Chondrocyte (in vitro differentiated cells): ENCODE measurements at regions not wholly inside any gene's neighbourhood (a gene's known extent, or its start where the extent isn't known, plus 50 kb on each side); places are given as distances from the start of the nearest gene placed in this dataset.

ENCODE experiments used
- DNase-seq: peaks from one replicate; pipeline ENCODE4 v3.0.0; 2021; ENCODE audit warnings: mixed read lengths, low spot score
- H3K27ac Mint-ChIP-seq: one replicate; pipeline ENCODE4 v1.8.0; 2021; ENCODE audit warnings: mild to moderate bottlenecking, moderate library complexity, mixed read lengths; ENCODE audit not compliant: unreplicated experiment
- H3K27me3 Mint-ChIP-seq: 2 replicates; pipeline ENCODE4 v1.8.0; 2021; ENCODE audit warnings: low read depth, mixed read lengths
- H3K36me3 Mint-ChIP-seq: 2 replicates; pipeline ENCODE4 v1.8.0; 2021; ENCODE audit warnings: low read depth, mixed read lengths
- H3K4me1 Mint-ChIP-seq: 2 replicates; pipeline ENCODE4 v1.8.0; 2021; ENCODE audit warnings: low read depth, mild to moderate bottlenecking, mixed read lengths
- H3K4me3 Mint-ChIP-seq: one replicate; pipeline ENCODE4 v1.8.0; 2021; ENCODE audit warnings: mild to moderate bottlenecking, moderate library complexity, mixed read lengths; ENCODE audit not compliant: unreplicated experiment
- H3K9me3 Mint-ChIP-seq: 2 replicates; pipeline ENCODE4 v1.8.0; 2021; ENCODE audit warnings: low read depth, mixed read lengths
- CTCF ChIP-seq: fragments of 200-600 bp; sonication (generic); IDR thresholded peaks from 2 replicates; pipeline ENCODE4 v1.5.0; 2021; ENCODE audit warnings: antibody characterized with exemption, mild to moderate bottlenecking, moderate library complexity

DNA sequence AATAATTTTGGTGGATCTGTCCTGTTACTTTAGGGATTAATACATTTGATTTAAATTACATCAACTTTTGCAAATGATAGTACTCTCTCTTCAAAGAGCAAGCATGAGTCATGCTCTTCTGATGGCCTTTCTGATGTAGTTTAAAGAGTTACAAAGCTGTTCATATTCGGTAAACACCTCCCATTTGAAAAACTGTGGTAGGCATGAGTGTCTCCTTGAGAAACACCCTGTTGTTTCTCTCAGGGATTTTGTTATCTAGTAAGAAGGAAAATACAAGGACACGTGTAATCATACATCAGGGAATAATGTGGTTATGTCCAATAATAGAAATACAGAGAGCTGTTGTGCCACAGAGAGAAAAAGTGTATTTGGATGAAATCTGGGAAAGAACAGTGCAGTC is 53.3 kb upstream of the E2F7 start:
- Mint-ChIP-seq H3K4me1 (peaks cover 25% of the 10 kb centered on the region), H3K36me3 (no peaks in the 10 kb centered on the region), H3K9me3 (peaks cover 5% of the 10 kb centered on the region), H3K27ac (no peak overlapping the region), H3K27me3 (no peaks in the 10 kb centered on the region), H3K4me3 (no peak overlapping the region)
- TF ChIP-seq CTCF, result no peak
- no peak for DNase-seq

DNA sequence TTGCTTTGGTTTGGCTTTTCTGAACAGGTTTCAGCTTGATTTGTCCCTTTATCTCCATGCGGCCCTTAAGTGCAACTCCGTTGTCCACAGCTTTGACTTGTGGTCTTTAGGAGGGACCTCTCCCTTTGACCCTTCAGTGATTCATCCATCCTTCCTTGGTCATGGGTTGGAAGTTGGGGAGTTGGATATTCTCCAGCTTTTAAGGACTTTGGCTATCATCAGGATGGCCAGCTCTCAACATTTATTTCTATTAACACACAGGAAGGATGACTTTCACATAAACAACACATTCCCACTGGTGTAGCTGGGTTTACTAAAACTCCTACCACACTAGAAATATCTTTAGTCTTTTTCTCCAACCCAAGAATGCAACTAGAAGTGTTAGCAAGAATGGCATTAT is 50.9 kb upstream of the E2F7 start:
- peaks cover 9% of the 10 kb centered on the region for H3K4me1 Mint-ChIP-seq
- no peak for TF ChIP-seq CTCF
- no peaks in the 10 kb centered on the region for H3K36me3 Mint-ChIP-seq
- H3K27ac Mint-ChIP-seq, result no peak overlapping the region
- no peak overlapping the region for H3K4me3 Mint-ChIP-seq
- peaks cover 3% of the 10 kb centered on the region for H3K9me3 Mint-ChIP-seq
- DNase-seq, result no peak
- H3K27me3 Mint-ChIP-seq, result no peaks in the 10 kb centered on the region

DNA sequence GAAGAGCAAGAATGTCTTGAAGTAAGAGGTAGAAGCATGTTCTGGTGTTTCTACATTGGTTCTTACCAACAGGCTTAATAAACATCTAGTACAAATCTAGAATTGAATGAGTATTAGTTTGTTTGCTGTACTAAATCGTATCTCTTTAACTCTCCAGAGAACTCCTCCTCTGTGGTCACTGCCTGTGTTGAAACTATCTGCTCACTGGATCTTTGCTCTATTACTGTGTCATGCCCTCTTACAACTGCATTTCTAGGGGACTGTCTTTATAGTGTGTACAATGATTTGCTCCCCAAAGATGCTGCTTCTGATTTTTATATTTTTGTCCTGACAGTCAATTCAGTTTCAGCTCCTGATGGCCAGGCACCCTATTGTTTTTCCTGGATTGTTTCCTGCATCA is 50.1 kb upstream of the E2F7 start:
- Mint-ChIP-seq H3K4me3 (no peak overlapping the region), H3K9me3 (peaks cover 11% of the 10 kb centered on the region), H3K27me3 (no peaks in the 10 kb centered on the region), H3K27ac (no peak overlapping the region), H3K4me1 (peaks cover 1% of the 10 kb centered on the region), H3K36me3 (no peaks in the 10 kb centered on the region)
- no peak for DNase-seq
- TF ChIP-seq CTCF, result no peak
